Activated T-cell treated with anti-CD3 and anti-CD28 coated beads, Interleukin-2, amount 50 U/mL, for 4 hours (primary cell): ENCODE measurements at regions not wholly inside any gene's neighbourhood (a gene's known extent, or its start where the extent isn't known, plus 50 kb on each side); places are given as distances from the start of the nearest gene placed in this dataset.

ENCODE experiments used
- ATAC-seq, 2 donors: fragments of 200-7000 bp; cut with Tn5 transposase; one replicate each; pipeline ENCODE4 v1.10.0; 2021
- DNase-seq: peaks from one replicate; pipeline ENCODE4 v3.0.0-alpha.2; 2020
- H3K27me3 Mint-ChIP-seq: one replicate; pipeline ENCODE4 v1.8.0; 2021; ENCODE audit warnings: low read depth, mixed read lengths
- H3K36me3 Mint-ChIP-seq: one replicate; pipeline ENCODE4 v1.8.0; 2022; ENCODE audit warnings: mixed read lengths; ENCODE audit not compliant: insufficient read depth
- H3K4me1 Mint-ChIP-seq: one replicate; pipeline ENCODE4 v1.8.0; 2021; ENCODE audit warnings: low read depth, mixed read lengths
- H3K4me3 Mint-ChIP-seq: one replicate; pipeline ENCODE4 v1.8.0; 2021; ENCODE audit warnings: mild to moderate bottlenecking, moderate library complexity, mixed read lengths
- H3K9me3 Mint-ChIP-seq: one replicate; pipeline ENCODE4 v1.8.0; 2021; ENCODE audit warnings: mixed read lengths

GRCh38 chr5:23405316-23406068, 101.9 kb upstream of the PRDM9 start:
- Mint-ChIP-seq H3K36me3 (no peaks in the 10 kb centered on the region), H3K27me3 (no peaks in the 10 kb centered on the region), H3K4me1 (no peaks in the 10 kb centered on the region), H3K4me3 (no peak overlapping the region), H3K9me3 (peaks cover 3% of the 10 kb centered on the region)
- ATAC-seq: no peak
- no peak for DNase-seq

GRCh38 chr5:23402585-23402984, 104.8 kb upstream of the PRDM9 start:
- Mint-ChIP-seq H3K27me3 (no peaks in the 10 kb centered on the region), H3K4me3 (no peak overlapping the region), H3K4me1 (no peaks in the 10 kb centered on the region), H3K36me3 (no peaks in the 10 kb centered on the region), H3K9me3 (peaks cover 5% of the 10 kb centered on the region)
- no peak for ATAC-seq
- no peak for DNase-seq

- no peaks in the 10 kb centered on the region for H3K4me1 Mint-ChIP-seq
- H3K36me3 Mint-ChIP-seq: no peaks in the 10 kb centered on the region
- no peak overlapping the region for H3K4me3 Mint-ChIP-seq
- H3K9me3 Mint-ChIP-seq: peaks cover 10% of the 10 kb centered on the region
- DNase-seq: no peak
- no peak for ATAC-seq
- no peaks in the 10 kb centered on the region for H3K27me3 Mint-ChIP-seq
These were observed 106.5 kb upstream of the PRDM9 start for GRCh38 chr5:23400951-23401350.

- Mint-ChIP-seq H3K9me3 (peaks cover 18% of the 10 kb centered on the region), H3K4me1 (no peaks in the 10 kb centered on the region), H3K4me3 (no peak overlapping the region), H3K36me3 (no peaks in the 10 kb centered on the region), H3K27me3 (no peaks in the 10 kb centered on the region)
- DNase-seq: no peak
- ATAC-seq: no peak
These were observed 111.1 kb upstream of the PRDM9 start for GRCh38 chr5:23396346-23396745.

- DNase-seq: no peak
- ATAC-seq: no peak
- Mint-ChIP-seq H3K4me3 (no peak overlapping the region), H3K9me3 (peaks cover 30% of the 10 kb centered on the region), H3K4me1 (no peaks in the 10 kb centered on the region), H3K27me3 (no peaks in the 10 kb centered on the region), H3K36me3 (no peaks in the 10 kb centered on the region)
These were observed 117.9 kb upstream of the PRDM9 start for GRCh38 chr5:23389291-23390101.

GRCh38 chr5:23385036-23385435, 122.4 kb upstream of the PRDM9 start:
- H3K36me3 Mint-ChIP-seq: no peaks in the 10 kb centered on the region
- H3K27me3 Mint-ChIP-seq: no peaks in the 10 kb centered on the region
- H3K9me3 Mint-ChIP-seq: peaks cover 36% of the 10 kb centered on the region
- H3K4me1 Mint-ChIP-seq: no peaks in the 10 kb centered on the region
- no peak overlapping the region for H3K4me3 Mint-ChIP-seq
- ATAC-seq (no peak), DNase-seq (no peak)

- Mint-ChIP-seq H3K36me3 (no peaks in the 10 kb centered on the region), H3K9me3 (peaks cover 10% of the 10 kb centered on the region), H3K27me3 (no peaks in the 10 kb centered on the region), H3K4me1 (no peaks in the 10 kb centered on the region), H3K4me3 (no peak overlapping the region)
- DNase-seq (no peak), ATAC-seq (no peak)
These were observed 135.2 kb upstream of the PRDM9 start for GRCh38 chr5:23372177-23372576.

GRCh38 chr5:23368393-23368792, 139.0 kb upstream of the PRDM9 start:
- Mint-ChIP-seq H3K36me3 (no peaks in the 10 kb centered on the region), H3K4me3 (no peak overlapping the region), H3K4me1 (no peaks in the 10 kb centered on the region), H3K27me3 (no peaks in the 10 kb centered on the region), H3K9me3 (no peaks in the 10 kb centered on the region)
- no peak for ATAC-seq
- DNase-seq: no peak

GRCh38 chr5:23367874-23368273, 139.5 kb upstream of the PRDM9 start:
- ATAC-seq (no peak), DNase-seq (no peak)
- Mint-ChIP-seq H3K4me1 (no peaks in the 10 kb centered on the region), H3K4me3 (no peak overlapping the region), H3K27me3 (no peaks in the 10 kb centered on the region), H3K9me3 (no peaks in the 10 kb centered on the region), H3K36me3 (no peaks in the 10 kb centered on the region)

- no peak overlapping the region for H3K4me3 Mint-ChIP-seq
- ATAC-seq (no peak), DNase-seq (no peak)
- no peaks in the 10 kb centered on the region for H3K4me1 Mint-ChIP-seq
- H3K36me3 Mint-ChIP-seq: no peaks in the 10 kb centered on the region
- H3K27me3 Mint-ChIP-seq: no peaks in the 10 kb centered on the region
- peaks cover 10% of the 10 kb centered on the region for H3K9me3 Mint-ChIP-seq
These were observed 154.1 kb upstream of the PRDM9 start for GRCh38 chr5:23353286-23353685.

- ATAC-seq (no peak), DNase-seq (no peak)
- Mint-ChIP-seq H3K4me3 (no peak overlapping the region), H3K4me1 (no peaks in the 10 kb centered on the region), H3K27me3 (no peaks in the 10 kb centered on the region), H3K9me3 (peaks cover 13% of the 10 kb centered on the region), H3K36me3 (no peaks in the 10 kb centered on the region)
These were observed 155.0 kb upstream of the PRDM9 start for GRCh38 chr5:23352446-23352845.

GRCh38 chr5:23343121-23343520, 164.3 kb upstream of the PRDM9 start:
- Mint-ChIP-seq H3K9me3 (peaks cover 7% of the 10 kb centered on the region), H3K36me3 (no peaks in the 10 kb centered on the region), H3K4me1 (no peaks in the 10 kb centered on the region), H3K27me3 (no peaks in the 10 kb centered on the region), H3K4me3 (no peak overlapping the region)
- DNase-seq: no peak
- no peak for ATAC-seq

- DNase-seq (no peak), ATAC-seq (no peak)
- Mint-ChIP-seq H3K27me3 (no peaks in the 10 kb centered on the region), H3K4me1 (no peaks in the 10 kb centered on the region), H3K9me3 (peaks cover 8% of the 10 kb centered on the region), H3K36me3 (no peaks in the 10 kb centered on the region), H3K4me3 (no peak overlapping the region)
These were observed 174.7 kb upstream of the PRDM9 start for GRCh38 chr5:23332650-23333251.

GRCh38 chr5:23330726-23331125, 176.7 kb upstream of the PRDM9 start:
- no peak for DNase-seq
- Mint-ChIP-seq H3K9me3 (peaks cover 4% of the 10 kb centered on the region), H3K36me3 (no peaks in the 10 kb centered on the region), H3K4me1 (no peaks in the 10 kb centered on the region), H3K27me3 (no peaks in the 10 kb centered on the region), H3K4me3 (no peak overlapping the region)
- ATAC-seq: no peak

GRCh38 chr5:23319901-23320300, 187.5 kb upstream of the PRDM9 start:
- no peak for ATAC-seq
- peaks cover 12% of the 10 kb centered on the region for H3K9me3 Mint-ChIP-seq
- no peaks in the 10 kb centered on the region for H3K36me3 Mint-ChIP-seq
- no peaks in the 10 kb centered on the region for H3K4me1 Mint-ChIP-seq
- no peak overlapping the region for H3K4me3 Mint-ChIP-seq
- no peaks in the 10 kb centered on the region for H3K27me3 Mint-ChIP-seq
- no peak for DNase-seq
